Colon (tissue), 2 donors: ENCODE measurements at regions not wholly inside any gene's neighbourhood (a gene's known extent, or its start where the extent isn't known, plus 50 kb on each side); places are given as distances from the start of the nearest gene placed in this dataset.
"Not testable (repeated sequence)": the region's sequence is repeated elsewhere in the genome, so short reads cannot be mapped to it uniquely, and the experiment has no call there.

Experiments used
- FAIRE-seq: peaks from 2 replicates; lab custom pipeline; 2012; peaks lifted over from hg19 to GRCh38; lab: Jason Lieb, UNC
- donor health status: control.
- donor health status: control.

DNA sequence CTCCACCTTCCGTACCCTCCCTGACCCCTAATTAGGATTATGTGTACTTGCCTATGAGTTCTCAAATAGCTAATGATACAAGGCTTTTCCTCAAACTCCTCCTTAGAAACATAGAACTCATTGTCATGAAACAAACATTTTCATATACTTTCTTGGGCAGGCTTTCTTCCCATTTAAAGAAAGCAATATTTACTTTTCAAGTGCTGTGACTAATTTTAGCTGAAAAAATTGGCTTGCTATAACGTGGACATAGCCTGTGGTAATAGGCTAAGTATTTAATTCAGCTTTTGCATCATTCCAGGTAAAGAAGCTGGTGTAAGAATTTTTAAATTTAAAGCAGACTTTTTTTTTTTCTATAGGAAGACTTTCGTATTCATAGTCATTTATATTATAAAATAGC is 208.7 kb downstream of the SOX2 start:
- FAIRE-seq, result no peak

- no peak for FAIRE-seq
Observed at GRCh38 chr3:181921220-181921619, 209.5 kb downstream of the SOX2 start.

- FAIRE-seq, result not testable (repeated sequence)
Observed at GRCh38 chr3:181925841-181926240, 214.1 kb downstream of the SOX2 start.

- no peak for FAIRE-seq
Observed at GRCh38 chr3:181929501-181929900, 217.8 kb downstream of the SOX2 start.

DNA sequence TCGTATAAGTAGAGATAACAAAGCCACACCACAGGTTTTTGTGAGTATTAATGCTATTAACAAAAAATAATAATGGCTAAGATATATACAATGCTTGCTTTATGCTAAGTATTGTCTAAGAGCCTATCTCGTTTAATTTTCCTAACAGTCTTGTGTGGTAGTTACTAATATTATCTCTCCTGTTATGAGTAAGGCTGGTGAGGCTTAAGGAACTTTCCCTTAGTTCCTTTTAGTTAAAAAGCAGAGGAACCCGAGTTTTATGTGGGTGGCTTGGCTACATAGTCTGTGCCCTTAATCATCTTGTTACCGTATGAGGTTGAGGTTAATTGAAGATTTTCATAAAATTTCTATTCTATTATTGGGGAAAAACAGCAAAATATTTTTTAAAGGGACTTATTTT is 218.4 kb downstream of the SOX2 start:
- FAIRE-seq, result no peak

GRCh38 chr3:181932039-181932438 is 220.3 kb downstream of the SOX2 start:
- FAIRE-seq, result no peak

DNA sequence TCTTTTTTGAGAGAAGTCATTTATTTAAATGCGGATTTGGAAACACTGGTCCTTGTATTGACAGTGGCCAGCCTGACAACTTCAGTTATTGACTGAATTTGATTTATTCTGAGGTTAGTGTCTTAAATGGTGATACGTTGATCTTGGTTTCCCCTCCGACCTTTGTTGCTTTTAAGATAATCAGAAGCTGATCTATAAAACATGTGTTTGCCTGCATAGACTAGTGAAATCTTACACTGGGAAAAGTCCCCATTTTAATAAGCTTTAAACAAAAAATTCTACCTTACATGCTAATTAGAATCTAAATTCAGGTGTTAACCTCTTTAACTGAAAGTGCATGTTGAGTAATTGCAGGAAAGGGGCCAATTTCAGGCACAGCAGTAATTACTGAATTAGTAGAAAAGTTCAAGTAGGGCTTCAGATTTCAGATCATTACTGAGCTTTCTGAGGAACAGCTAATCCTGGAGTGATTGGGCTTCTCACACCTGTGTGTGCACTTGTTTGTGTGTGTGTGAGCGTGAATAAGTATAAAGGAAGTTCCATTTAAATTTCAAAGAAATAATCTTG is 221.4 kb downstream of the SOX2 start:
- FAIRE-seq, result no peak

- FAIRE-seq, result no peak
Observed at GRCh38 chr3:181935915-181936314, 224.2 kb downstream of the SOX2 start.

GRCh38 chr3:181936774-181937173 is 225.0 kb downstream of the SOX2 start:
- no peak for FAIRE-seq

- not testable (repeated sequence) for FAIRE-seq
Observed at GRCh38 chr3:181938580-181938979, 226.9 kb downstream of the SOX2 start.

DNA sequence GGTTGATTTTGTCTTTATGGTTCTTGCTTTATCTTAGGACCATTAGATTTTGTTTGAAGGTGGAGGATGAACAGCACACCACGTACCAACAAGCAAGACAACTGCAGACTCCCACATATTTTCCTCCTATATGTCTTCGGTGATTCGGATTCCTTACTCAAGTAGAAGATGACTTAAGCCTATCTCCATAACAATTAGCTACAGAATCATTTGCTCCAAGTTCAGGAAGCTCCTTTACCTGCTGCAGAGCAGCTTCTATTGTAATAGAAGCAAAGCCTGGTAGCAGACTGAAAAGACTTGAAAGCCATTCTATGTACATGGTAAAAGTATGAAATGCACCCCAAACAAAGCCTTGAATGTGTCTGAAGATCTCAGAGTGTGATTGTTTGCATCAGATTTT is 229.0 kb downstream of the SOX2 start:
- FAIRE-seq, result no peak

DNA sequence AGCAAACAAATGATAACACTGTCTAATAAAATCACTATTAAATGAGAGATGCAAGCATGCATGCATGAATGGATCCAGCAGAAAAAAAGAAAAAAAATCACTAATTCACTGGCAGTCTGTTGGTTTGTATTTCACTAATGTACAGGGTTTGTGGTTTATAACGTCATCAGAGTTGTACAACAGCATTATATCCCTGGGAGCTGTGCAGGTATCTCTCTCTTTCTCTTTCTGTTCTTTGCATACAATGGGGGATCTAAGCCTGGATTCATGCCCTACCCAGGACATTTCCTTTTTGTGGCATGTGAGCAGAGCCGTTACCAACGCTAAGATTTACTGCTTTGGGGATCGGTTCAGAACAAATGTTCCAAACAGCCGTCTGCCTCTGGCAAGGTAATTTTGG is 229.5 kb downstream of the SOX2 start:
- no peak for FAIRE-seq

GRCh38 chr3:181943285-181943684 is 231.6 kb downstream of the SOX2 start:
- FAIRE-seq, result no peak

DNA sequence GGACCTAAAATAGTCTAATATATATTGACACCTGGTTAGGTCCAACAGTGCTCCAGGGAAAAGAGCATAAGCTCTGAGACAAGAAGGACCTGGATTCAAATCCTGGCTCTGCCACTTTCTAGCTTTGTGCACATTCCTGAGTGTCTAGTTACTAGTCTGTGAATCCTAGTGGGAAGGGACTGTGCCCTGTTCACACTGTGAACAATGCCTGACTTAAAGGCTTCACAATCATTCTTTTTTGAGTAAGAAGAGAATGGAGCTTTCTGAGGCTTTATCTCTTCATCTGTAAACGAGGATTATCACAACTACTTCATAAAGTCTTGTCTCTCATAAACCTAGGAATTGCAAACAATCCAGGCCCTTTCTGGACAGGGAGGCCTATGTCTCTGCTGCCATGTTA is 235.9 kb downstream of the SOX2 start:
- no peak for FAIRE-seq

- FAIRE-seq, result no peak
Observed at GRCh38 chr3:181948286-181948685, 236.6 kb downstream of the SOX2 start.

DNA sequence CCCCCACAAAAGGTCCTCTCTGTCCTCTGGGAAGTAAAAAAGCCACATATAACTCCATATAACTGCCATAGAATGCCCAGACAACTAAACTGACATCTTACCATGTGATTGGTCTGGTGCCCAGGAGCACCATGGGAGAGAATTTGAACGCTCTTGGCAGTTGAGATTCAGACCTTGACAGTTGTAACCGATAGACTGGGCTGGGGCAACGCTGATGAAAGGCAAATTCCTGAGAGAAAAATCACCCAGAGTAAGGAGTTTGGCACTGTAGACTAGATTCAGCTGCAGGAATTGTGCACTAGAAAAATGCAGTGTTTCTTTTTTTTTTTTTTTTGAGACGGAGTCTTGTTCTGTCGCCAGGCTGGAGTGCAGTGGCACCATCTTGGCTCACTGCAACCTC is 240.5 kb downstream of the SOX2 start:
- FAIRE-seq, result no peak

DNA sequence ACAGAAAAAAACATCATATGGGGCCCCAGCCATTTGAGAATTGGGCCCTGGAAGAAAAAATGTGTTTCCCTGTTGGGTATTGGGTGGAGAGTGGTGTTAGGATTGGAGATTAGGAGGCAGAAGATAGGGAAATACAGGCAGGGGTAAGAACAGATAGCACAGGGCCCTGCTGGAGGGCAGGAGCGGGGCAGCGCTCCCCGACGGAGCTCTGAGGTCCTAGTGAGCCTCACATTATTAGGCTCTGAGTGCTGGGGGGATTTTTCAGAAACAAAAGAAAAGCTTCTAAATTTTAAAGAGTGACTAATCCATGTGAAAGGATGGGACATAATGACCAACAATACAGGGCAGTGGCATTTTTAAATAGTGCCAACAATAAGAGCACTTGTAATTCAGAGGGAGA is 241.2 kb downstream of the SOX2 start:
- no peak for FAIRE-seq

DNA sequence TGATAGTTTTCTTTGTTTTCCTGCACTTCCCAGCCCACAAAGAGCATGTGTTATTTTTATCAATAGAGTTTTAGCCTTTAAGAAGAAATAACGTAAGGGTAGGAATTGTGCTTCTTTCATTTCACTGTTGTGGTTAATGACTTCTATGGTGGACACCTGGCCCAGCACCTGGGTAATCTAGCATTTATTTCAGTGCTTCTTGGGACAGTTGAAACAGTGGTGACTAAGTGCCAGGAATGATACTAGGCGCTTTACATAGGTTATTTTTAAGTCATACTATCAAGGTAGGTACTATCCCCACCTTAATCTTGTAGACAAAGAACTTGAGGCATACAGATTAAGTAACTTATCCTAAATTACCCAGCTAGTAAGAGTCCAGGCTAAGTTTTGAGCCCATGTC is 243.8 kb downstream of the SOX2 start:
- no peak for FAIRE-seq

DNA sequence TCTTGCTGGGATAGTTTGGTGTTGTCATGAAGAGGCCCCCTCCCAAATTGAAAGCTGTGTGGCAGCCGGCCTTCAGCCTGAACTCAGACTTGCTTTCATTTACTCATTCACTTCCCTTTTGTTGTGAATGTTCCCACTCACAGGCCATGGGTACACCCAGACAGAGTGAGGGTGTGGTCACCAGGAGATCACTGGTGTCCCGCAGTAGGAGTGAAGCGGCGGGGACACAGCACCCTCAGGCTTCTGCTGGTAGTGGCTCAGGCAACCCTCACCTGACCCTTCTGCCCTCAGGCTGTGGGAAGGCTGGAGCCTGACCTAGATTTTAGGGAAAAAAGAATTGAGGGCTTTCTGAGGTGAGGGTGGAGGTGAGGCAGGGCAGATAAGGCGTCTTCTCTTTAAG is 244.4 kb downstream of the SOX2 start:
- FAIRE-seq, result no peak

GRCh38 chr3:181966393-181966792 is 254.7 kb downstream of the SOX2 start:
- no peak for FAIRE-seq

DNA sequence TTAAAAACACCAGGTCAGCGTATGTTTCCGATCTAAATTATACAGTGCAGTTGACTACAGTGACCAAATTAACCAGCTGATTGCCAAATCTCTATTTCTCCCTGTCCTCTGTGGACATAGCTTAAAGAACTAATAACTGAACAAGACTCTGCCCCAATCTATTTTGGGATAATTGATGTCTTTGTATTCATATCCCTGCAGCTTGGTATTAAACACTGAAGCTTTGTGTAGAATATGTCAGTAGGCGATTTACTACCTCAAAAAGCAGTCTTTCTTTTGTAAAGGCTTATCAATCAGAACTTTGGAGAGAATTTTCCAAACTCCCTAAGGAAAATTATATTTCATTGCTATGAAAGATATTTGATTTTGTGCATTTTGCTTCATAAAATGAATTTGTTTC is 258.2 kb downstream of the SOX2 start:
- FAIRE-seq, result no peak

GRCh38 chr3:181971424-181971823 is 259.7 kb downstream of the SOX2 start:
- FAIRE-seq, result no peak

DNA sequence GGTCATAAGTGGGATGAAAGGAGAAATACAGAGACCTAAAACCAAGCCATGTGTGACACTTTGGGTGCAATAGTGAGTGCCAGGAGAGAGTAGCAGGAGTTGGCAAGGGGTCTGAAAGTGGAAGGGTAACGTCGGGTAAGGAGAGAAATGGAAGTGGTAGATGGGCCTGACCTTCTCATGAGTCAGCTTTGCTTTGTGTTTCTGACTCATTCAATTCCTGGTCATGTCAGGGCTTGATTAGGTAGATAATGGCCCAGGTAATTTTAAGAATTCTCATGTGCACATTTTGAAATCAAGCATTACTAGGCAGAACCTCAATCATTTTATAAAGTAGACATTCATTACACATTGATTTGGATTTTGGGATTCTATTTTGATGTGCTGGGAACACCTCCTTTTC is 262.5 kb downstream of the SOX2 start:
- FAIRE-seq, result no peak

- FAIRE-seq, result no peak
Observed at GRCh38 chr3:181976526-181976925, 264.8 kb downstream of the SOX2 start.

DNA sequence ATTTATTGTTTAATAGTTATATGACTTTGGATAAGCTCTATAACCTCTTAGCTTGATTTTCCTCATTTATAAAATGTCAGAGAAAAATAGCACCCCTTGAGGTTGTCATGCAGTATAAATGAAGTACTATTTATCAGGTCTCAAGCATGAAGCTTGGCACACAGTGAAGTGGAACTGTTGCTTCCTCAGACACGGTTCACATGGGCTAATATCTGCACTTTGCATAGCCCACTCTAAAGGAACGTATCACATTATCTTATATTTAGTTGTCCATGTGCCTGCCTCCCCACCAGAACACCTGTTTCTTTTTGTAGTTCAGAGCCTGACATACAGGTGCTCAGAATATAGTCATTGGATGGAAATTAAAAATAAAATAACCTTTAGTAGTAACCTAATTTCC is 273.7 kb downstream of the SOX2 start:
- FAIRE-seq, result no peak
